Adrenal gland (tissue), 5 donors: ENCODE measurements at regions not wholly inside any gene's neighbourhood (a gene's known extent, or its start where the extent isn't known, plus 50 kb on each side); places are given as distances from the start of the nearest gene placed in this dataset.

ENCODE experiments used
- POLR2A ChIP-seq, 2 donors: fragments of 450-650 bp; IDR thresholded peaks; one replicate each; pipeline ENCODE4 v1.6.1; 2017; ENCODE audit warnings: antibody characterized with exemption in 2 of 2, mild to moderate bottlenecking in 2 of 2, moderate library complexity in 1 of 2
- TF ChIP-seq, protein P1 (sequence below), 6 experiments: fragments of 450-650 bp in 4 of 6; fragments of 200-600 bp in 2 of 6; sonication (generic) in 1 of 6; IDR thresholded peaks; 1 replicate in 5 of 6; 2 replicates in 1 of 6; pipeline versions ENCODE4 v1.5.1 to v1.8.0; 2016 to 2021; ENCODE audit warnings: antibody characterized with exemption in 6 of 6, mild to moderate bottlenecking in 2 of 6, moderate library complexity in 1 of 6
- donor health status: DM: no; HTN: no; CAD: no.

- TF ChIP-seq, protein P1, sequence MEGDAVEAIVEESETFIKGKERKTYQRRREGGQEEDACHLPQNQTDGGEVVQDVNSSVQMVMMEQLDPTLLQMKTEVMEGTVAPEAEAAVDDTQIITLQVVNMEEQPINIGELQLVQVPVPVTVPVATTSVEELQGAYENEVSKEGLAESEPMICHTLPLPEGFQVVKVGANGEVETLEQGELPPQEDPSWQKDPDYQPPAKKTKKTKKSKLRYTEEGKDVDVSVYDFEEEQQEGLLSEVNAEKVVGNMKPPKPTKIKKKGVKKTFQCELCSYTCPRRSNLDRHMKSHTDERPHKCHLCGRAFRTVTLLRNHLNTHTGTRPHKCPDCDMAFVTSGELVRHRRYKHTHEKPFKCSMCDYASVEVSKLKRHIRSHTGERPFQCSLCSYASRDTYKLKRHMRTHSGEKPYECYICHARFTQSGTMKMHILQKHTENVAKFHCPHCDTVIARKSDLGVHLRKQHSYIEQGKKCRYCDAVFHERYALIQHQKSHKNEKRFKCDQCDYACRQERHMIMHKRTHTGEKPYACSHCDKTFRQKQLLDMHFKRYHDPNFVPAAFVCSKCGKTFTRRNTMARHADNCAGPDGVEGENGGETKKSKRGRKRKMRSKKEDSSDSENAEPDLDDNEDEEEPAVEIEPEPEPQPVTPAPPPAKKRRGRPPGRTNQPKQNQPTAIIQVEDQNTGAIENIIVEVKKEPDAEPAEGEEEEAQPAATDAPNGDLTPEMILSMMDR (IDR thresholded peaks at IDR 0.05): no peak
- no peak for TF ChIP-seq POLR2A (IDR thresholded peaks at IDR 0.05)
Measured at GRCh38 chr7:34357946-34358345, 300.1 kb upstream of the NPSR1 start.
